Right atrium auricular region (tissue), 2 donors: ENCODE measurements at regions not wholly inside any gene's neighbourhood (a gene's known extent, or its start where the extent isn't known, plus 50 kb on each side); places are given as distances from the start of the nearest gene placed in this dataset.

Experiments
- DNase-seq: peaks from one replicate; pipeline ENCODE4 v3.0.0-alpha.2; 2019; ENCODE audit warnings: low spot score
- H3K27ac ChIP-seq, 2 donors: fragments of 200-600 bp; sonication (generic); 1 replicate in 1 of 2; 2 replicates in 1 of 2; pipeline ENCODE4 v1.5.1; 2016 to 2019
- H3K27me3 ChIP-seq, 2 donors: fragments of 200-600 bp; sonication (generic); one replicate each; pipeline versions ENCODE4 v1.5.1 to v1.6.0; 2017 to 2019
- H3K36me3 ChIP-seq: fragments of 200-600 bp; sonication (generic); one replicate; pipeline ENCODE4 v1.5.1; 2016
- H3K4me1 ChIP-seq, 2 donors: fragments of 200-600 bp; sonication (generic); one replicate each; pipeline versions ENCODE4 v1.5.1 to v1.6.0; 2017 to 2019
- H3K4me3 ChIP-seq, 2 donors: fragments of 200-600 bp; sonication (generic); 1 replicate in 1 of 2; 2 replicates in 1 of 2; pipeline ENCODE4 v1.5.1; 2017 to 2019; ENCODE audit warnings: mild to moderate bottlenecking in 1 of 2, moderate library complexity in 1 of 2
- H3K9me3 ChIP-seq, 2 donors: fragments of 200-600 bp; sonication (generic); one replicate each; pipeline ENCODE4 v1.5.1; 2019
- CTCF ChIP-seq, 2 donors: fragments of 200-600 bp; sonication (generic); IDR thresholded peaks; one replicate each; pipeline ENCODE4 v1.5.1; 2019; ENCODE audit warnings: antibody characterized with exemption in 2 of 2

DNA sequence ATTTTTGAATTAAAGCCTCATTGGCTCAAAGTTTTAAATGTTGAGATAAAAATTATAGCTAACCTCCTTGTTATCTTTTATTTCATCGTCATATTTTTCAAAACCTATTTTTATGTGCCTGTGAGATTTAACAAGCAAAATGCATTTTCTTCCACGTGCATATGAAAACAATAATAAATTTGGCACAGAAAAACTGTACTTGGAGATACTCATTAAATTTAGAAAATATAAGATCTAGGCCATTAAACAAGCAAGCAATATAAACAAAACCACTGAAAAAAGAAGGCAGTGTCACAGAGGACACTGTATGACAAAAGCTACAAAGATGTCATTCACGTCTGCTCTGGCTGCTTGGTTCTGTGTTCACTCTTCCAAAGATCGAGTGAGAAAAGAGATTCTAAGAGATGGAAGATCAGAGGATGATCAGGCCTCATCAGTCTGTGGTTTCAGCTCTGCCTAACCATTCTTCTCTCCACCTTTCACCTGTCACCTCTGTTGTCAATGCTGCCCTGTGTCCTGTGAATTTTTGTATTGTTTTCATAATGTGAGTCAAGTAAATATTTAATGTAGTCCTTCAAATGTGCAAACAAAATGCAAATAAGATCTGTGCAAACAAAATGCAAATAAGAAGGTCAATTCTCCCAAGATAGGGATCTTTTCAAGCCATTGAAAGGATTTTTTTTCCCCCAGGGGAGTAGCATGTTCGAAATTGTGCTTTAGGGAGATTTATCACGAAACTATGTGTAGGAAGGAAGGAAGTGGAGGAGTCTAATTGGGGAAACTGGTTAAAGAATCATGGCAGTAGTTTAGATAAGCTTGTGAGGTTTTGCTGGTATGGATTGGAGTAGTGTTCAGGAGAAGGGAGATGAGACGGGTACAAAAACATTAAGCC is 138.7 kb upstream of the RBMS1 start:
- peaks cover 0 to 31% of the 10 kb centered on the region in 2 donors for H3K4me1 ChIP-seq
- no peak for TF ChIP-seq CTCF (IDR thresholded peaks at IDR 0.05)
- no peaks in the 10 kb centered on the region for H3K36me3 ChIP-seq
- no peaks in the 10 kb centered on the region for H3K9me3 ChIP-seq
- H3K4me3 ChIP-seq: no peak overlapping the region
- no peak for DNase-seq
- H3K27me3 ChIP-seq: no peaks in the 10 kb centered on the region
- no peak overlapping the region for H3K27ac ChIP-seq

DNA sequence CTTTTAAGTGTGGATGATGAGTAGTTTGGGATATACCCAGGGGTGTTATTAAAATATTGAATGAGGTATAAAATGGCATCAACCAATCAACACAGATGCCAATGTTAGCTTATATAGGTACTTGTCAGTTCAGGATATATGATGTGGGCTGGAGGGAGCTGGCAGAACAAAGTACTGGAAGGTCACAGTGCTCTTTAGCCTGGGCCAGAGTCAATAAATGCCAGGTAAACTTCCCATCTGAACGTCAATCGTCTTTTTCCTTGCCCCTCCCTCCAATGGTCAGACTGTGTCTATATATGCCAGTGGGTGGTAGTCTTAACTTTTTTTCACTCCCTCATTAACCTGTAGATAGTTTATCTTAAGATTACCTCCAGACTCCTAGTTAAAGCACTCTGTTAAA is 140.8 kb upstream of the RBMS1 start:
- H3K27ac ChIP-seq: peak overlapping the region in 1 of 2 donors; percentile 41
- peaks cover 0 to 11% of the 10 kb centered on the region in 2 donors for H3K9me3 ChIP-seq
- no peak for TF ChIP-seq CTCF (IDR thresholded peaks at IDR 0.05)
- H3K4me3 ChIP-seq: no peak overlapping the region
- DNase-seq: no peak
- no peaks in the 10 kb centered on the region for H3K27me3 ChIP-seq
- H3K36me3 ChIP-seq: no peaks in the 10 kb centered on the region
- H3K4me1 ChIP-seq: peaks cover 0 to 31% of the 10 kb centered on the region in 2 donors

DNA sequence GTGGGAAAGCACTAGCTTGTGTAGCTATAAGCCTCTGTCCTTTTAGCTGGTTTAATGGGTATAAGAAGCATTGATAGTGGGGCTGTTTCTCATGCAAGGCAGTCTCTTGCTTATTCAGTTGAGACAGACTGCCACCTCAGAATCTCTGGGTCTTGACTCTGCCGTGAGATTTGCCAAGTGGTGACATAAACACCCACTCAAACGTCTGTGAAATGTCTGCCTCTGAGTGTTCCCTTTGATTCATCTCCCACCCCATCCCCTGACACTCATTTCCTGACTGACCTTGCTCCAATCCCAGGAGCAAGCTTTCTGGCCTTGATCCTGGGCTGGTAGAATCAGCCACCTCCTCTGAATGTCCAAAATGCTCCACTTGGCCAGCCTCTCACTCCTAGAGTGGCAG is 141.9 kb upstream of the RBMS1 start:
- peaks cover 0 to 21% of the 10 kb centered on the region in 2 donors for H3K9me3 ChIP-seq
- DNase-seq: no peak
- peak overlapping the region in 1 of 2 donors; percentile 48 for H3K27ac ChIP-seq
- H3K27me3 ChIP-seq: no peaks in the 10 kb centered on the region
- TF ChIP-seq CTCF (IDR thresholded peaks at IDR 0.05): no peak
- no peaks in the 10 kb centered on the region for H3K36me3 ChIP-seq
- peaks cover 0 to 30% of the 10 kb centered on the region in 2 donors for H3K4me1 ChIP-seq
- H3K4me3 ChIP-seq: no peak overlapping the region

DNA sequence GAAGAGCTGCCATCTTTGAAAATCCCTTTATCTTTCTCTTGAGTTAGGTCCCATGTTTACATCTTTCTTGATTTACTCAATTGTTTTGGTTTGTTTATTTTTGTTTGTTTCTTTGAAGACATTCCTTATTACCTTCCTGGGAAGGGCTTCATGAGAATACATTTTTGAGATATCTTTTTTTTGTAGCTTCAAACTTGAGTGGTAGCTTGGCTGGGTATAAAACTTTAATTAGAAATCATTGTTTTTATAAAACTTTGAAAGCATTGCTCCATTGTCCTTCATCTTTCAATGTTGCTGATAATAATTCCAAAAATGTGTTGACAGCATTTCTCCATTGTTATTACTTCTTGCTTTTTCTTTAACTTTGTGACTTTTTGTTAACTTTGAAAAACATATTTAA is 145.9 kb upstream of the RBMS1 start:
- H3K4me3 ChIP-seq: no peak overlapping the region
- H3K36me3 ChIP-seq: no peaks in the 10 kb centered on the region
- no peak overlapping the region for H3K27ac ChIP-seq
- no peak for DNase-seq
- TF ChIP-seq CTCF (IDR thresholded peaks at IDR 0.05): no peak
- H3K27me3 ChIP-seq: no peaks in the 10 kb centered on the region
- peaks cover 0 to 18% of the 10 kb centered on the region in 2 donors for H3K4me1 ChIP-seq
- peaks cover 0 to 21% of the 10 kb centered on the region in 2 donors for H3K9me3 ChIP-seq

- no peak overlapping the region for H3K4me3 ChIP-seq
- no peak for DNase-seq
- H3K27ac ChIP-seq: no peak overlapping the region
- peaks cover 0 to 12% of the 10 kb centered on the region in 2 donors for H3K4me1 ChIP-seq
- TF ChIP-seq CTCF (IDR thresholded peaks at IDR 0.05): no peak
- no peaks in the 10 kb centered on the region for H3K9me3 ChIP-seq
- H3K36me3 ChIP-seq: no peaks in the 10 kb centered on the region
- H3K27me3 ChIP-seq: no peaks in the 10 kb centered on the region
Measured at GRCh38 chr2:160646684-160647444, 153.3 kb upstream of the RBMS1 start.
